HG02678 (cell line): ENCODE measurements at regions not wholly inside any gene's neighbourhood (a gene's known extent, or its start where the extent isn't known, plus 50 kb on each side); places are given as distances from the start of the nearest gene placed in this dataset.

Source experiments
- ATAC-seq: cut with Tn5 transposase; IDR thresholded peaks from one replicate; pipeline ENCODE4 v1.9.1; 2021; ENCODE audit warnings: mild to moderate bottlenecking, moderate library complexity; ENCODE audit not compliant: unreplicated experiment

- no peak for ATAC-seq
Measured at GRCh38 chr2:8016688-8017087, 665.2 kb upstream of the ID2 start.

- ATAC-seq: no peak
Measured at GRCh38 chr2:8018956-8019355, 662.9 kb upstream of the ID2 start.

GRCh38 chr2:8019934-8020333 is 661.9 kb upstream of the ID2 start:
- no peak for ATAC-seq

- ATAC-seq: no peak
Measured at GRCh38 chr2:8021921-8022320, 659.9 kb upstream of the ID2 start.

GRCh38 chr2:8022908-8023640 is 658.8 kb upstream of the ID2 start:
- peak; percentile 77 for ATAC-seq

- no peak for ATAC-seq
Measured at GRCh38 chr2:8024506-8024905, 657.4 kb upstream of the ID2 start.

GRCh38 chr2:8026381-8026780 is 655.5 kb upstream of the ID2 start:
- ATAC-seq: no peak

GRCh38 chr2:8027387-8027786 is 654.5 kb upstream of the ID2 start:
- no peak for ATAC-seq

- ATAC-seq: no peak
Measured at GRCh38 chr2:8028036-8028435, 653.8 kb upstream of the ID2 start.

- no peak for ATAC-seq
Measured at GRCh38 chr2:8028436-8028835, 653.4 kb upstream of the ID2 start.

GRCh38 chr2:8028981-8029380 is 652.9 kb upstream of the ID2 start:
- ATAC-seq: no peak

GRCh38 chr2:8030573-8031303 is 651.1 kb upstream of the ID2 start:
- ATAC-seq: no peak

GRCh38 chr2:8031370-8031769 is 650.5 kb upstream of the ID2 start:
- ATAC-seq: no peak

- ATAC-seq: no peak
Measured at GRCh38 chr2:8033546-8034096, 648.2 kb upstream of the ID2 start.

GRCh38 chr2:8036366-8036765 is 645.5 kb upstream of the ID2 start:
- ATAC-seq: peak; percentile 49

- no peak for ATAC-seq
Measured at GRCh38 chr2:8039732-8040131, 642.1 kb upstream of the ID2 start.

- no peak for ATAC-seq
Measured at GRCh38 chr2:8043295-8043694, 638.6 kb upstream of the ID2 start.

GRCh38 chr2:8044046-8044594 is 637.7 kb upstream of the ID2 start:
- no peak for ATAC-seq

GRCh38 chr2:8045081-8045614 is 636.7 kb upstream of the ID2 start:
- no peak for ATAC-seq

GRCh38 chr2:8046849-8047248 is 635.0 kb upstream of the ID2 start:
- ATAC-seq: no peak

- ATAC-seq: no peak
Measured at GRCh38 chr2:8049176-8049575, 632.7 kb upstream of the ID2 start.
